Middle frontal gyrus (tissue), 1 donor: ENCODE measurements at regions not wholly inside any gene's neighbourhood (a gene's known extent, or its start where the extent isn't known, plus 50 kb on each side); places are given as distances from the start of the nearest gene placed in this dataset.

ENCODE experiments used
- DNase-seq: peaks from one replicate; pipeline ENCODE4 v3.0.0-alpha.2; 2015; ENCODE audit warnings: low spot score; ENCODE audit errors: extremely low spot score

DNA sequence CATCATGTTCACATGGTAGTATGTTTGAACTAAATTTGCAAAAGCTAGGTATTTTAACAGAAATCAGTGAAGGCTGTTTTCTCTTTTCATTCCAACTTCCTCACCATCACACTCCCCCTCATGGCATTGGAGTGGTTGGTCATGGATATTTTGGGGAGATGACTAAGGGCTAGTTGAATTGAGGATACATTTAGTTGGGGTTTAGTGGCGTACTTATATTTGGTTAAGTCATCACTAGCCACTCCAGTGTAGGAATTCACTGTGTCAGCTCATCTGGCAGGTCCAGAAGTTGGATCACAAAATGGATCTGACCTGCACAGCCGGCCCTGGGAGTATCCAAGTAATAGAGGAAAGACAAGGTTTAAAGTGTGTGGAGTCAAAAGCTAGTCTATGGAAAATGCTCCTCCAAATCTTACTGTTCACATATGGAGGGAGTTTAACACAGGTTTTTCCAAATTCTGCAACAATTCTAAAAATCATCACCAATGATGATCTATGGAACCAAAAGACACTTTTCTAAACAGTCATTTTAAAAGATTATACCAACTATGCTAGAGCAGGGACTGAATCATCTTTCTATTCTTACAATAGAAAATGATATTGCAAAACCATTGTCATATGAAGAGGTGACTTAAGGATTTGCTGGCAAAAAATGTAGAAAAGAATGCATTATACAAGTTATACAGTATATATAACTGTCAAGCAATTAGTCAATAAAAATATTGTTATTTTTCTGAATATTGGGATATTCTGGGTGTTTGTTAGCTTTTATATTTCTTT is 247.8 kb upstream of the PEX5L start:
- DNase-seq = no peak

- DNase-seq = no peak
Observed at GRCh38 chr3:180287703-180288102, 251.0 kb upstream of the PEX5L start.

- no peak for DNase-seq
Observed at GRCh38 chr3:180288816-180289215, 252.1 kb upstream of the PEX5L start.

GRCh38 chr3:180290300-180290699 is 253.6 kb upstream of the PEX5L start:
- DNase-seq = no peak

DNA sequence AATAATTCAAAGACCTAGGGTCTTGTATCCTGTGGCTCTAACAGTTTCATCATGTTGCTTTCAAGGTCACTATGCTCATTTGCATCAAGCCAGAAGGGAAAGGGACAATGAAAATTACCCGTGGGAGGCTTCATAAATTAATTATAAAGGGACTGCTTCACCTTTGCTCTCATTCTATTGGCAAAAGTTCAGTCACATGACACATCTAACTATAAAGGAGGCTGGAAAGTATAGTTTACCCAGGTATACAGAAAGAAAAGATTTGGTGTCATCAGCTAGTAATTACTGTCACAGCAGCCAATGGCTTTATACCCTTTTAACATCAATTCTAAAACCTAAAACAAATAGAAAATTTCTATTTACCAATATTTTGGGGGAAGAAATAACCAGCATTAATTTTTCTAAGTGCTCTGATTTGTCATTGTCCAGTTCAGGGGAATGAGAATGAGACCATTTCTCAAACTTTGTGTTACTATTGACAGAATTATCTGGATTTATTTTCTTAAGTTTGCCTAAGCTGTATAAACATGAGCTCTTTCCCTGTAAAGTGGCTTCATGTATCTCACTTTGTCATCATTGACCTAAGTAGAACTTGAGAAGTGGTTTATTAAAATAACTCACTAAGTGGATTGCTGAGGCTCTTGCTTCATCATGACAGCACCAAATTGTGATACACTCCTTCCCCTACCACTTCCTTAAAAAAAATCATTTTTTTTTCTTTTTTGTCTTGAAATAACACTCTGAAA is 257.7 kb upstream of the PEX5L start:
- no peak for DNase-seq

DNA sequence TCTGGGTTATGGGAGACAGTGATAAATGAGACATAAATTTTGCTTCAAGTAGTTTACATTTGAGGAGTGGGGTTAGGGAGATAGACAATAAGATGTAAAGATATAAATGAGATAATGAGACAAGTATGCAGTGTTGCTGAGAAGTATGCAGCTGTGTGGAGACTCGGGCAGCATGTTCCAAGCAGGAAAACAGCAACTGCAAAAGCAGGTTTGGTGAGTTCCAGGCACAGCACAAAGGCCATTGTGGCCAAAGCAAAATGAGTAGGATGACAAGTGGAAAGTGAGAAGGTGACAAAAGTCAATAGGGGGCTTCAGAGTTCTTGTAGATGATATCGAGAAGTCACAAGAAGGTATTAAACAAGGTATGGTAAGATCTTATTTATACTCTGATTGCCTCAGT is 259.1 kb upstream of the PEX5L start:
- no peak for DNase-seq

GRCh38 chr3:180296971-180297370 is 260.2 kb upstream of the PEX5L start:
- DNase-seq = no peak

DNA sequence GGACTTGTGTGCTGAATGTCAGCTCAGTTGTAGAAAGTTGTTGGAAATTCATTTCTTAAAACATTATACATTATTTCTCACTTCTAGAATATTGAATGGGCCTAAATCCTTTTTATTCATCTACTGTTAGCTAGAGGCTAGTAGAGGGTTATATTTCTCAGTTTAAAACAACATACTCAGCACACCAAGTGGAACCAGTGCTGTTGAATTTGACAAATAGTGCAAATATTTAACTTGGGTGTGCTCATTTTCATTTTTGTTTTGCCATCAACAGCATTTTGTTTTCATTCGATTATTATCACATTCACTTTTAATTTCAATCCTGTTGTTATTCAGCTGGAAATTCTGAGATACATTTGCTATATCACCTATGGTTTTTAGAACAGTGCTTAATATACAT is 269.4 kb upstream of the PEX5L start:
- no peak for DNase-seq

DNA sequence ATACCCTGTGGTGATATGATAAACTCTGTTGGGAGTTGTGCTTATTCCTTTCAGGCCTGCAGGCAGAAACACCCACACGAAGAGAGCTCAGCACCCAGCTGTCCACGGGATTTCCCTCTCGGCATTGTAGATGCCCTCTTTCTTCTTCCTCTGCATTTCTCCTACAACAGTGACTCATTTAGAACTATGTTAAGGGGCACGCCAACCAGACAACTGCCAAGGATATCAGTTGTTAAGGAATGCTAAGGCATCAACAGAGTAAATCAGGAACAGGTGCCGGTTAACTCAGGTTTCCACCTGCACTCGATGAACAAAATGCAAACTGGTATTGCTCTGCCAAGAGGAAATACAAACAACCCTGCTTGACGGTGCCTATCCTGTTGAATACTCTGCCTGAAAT is 270.0 kb upstream of the PEX5L start:
- DNase-seq = no peak

DNA sequence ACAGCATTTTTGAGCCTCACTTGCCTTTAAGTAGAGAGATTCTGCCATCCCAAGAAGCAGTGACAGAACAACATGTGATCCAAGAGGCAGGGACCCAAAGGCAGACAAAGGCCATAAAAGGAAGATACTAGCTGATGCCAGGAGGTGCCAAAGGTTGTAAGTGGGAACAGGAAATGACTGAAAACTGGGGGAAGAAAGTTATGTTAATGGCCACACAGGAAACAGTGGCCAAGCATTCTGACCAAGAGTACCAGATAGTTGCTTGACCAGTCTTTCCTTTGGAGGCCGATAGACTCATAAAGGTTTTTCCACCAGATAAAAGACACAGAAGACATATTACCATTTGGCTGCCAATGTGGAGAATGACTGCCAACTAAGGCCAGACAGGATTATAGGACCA is 274.5 kb upstream of the PEX5L start:
- DNase-seq = no peak

DNA sequence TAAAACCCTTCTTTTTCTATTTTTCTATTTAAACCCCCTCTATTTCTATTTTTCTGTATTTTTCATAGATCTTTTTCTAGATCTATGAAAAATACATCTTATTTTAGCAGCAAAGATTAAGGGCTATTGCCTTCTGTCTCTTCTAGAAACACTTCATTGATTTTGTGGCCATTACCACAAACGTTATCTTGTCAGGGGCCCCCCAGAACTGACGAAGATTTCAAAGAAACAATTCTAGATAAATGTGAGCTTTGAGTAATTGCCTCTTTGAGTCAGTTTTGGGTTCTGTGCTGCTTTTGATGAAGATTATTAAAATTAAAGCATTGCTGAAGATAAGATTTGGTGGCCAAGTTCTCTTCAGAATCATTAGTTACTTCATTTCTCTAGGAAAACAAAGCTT is 279.6 kb upstream of the PEX5L start:
- no peak for DNase-seq

GRCh38 chr3:180319461-180319860 is 282.5 kb upstream of the TTC14 start:
- DNase-seq = no peak

DNA sequence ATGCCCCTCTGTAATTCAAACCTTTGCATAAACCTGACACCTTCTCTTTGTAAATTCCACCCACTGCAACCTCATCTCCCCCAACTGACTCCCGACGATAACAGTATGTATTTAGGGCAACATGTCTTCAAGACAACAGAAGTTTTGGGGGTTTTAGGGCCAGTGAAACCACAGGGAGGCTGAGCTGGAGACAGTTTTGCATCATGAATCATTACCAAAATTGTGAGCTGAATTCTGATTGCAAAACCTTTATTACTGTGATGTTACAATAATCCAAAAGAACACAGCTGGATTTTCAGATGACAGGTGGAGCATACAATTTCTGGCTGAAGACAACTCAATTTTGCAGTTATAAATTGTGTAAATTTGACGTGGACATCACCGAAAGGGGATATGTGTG is 281.3 kb upstream of the TTC14 start:
- no peak for DNase-seq

GRCh38 chr3:180321534-180321933 is 280.4 kb upstream of the TTC14 start:
- no peak for DNase-seq

GRCh38 chr3:180322829-180323228 is 279.1 kb upstream of the TTC14 start:
- DNase-seq = no peak

GRCh38 chr3:180324791-180325190 is 277.2 kb upstream of the TTC14 start:
- no peak for DNase-seq

- no peak for DNase-seq
Observed at GRCh38 chr3:180325533-180325932, 276.4 kb upstream of the TTC14 start.

GRCh38 chr3:180325958-180326357 is 276.0 kb upstream of the TTC14 start:
- DNase-seq = no peak

DNA sequence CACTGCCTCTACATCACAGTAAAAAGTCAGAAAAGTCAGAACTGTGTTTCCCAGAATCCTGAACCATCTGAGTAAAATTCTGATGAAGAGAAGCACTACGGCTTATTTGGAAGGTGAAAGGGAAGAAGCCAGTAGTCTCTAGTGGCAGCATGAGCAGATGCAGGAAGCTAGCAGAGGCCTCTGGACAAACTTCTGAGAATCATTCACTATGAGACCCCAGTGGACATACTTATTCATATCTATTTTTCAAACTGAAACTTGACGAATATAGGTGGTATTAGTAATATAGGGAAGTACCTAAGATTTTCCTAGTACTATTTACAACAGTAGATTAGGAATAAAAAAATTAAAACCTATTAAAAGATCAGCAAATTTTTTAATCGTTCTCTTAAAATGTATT is 272.8 kb upstream of the TTC14 start:
- DNase-seq = no peak

- DNase-seq = no peak
Observed at GRCh38 chr3:180329847-180330246, 272.1 kb upstream of the TTC14 start.

- no peak for DNase-seq
Observed at GRCh38 chr3:180330440-180330839, 271.5 kb upstream of the TTC14 start.

DNA sequence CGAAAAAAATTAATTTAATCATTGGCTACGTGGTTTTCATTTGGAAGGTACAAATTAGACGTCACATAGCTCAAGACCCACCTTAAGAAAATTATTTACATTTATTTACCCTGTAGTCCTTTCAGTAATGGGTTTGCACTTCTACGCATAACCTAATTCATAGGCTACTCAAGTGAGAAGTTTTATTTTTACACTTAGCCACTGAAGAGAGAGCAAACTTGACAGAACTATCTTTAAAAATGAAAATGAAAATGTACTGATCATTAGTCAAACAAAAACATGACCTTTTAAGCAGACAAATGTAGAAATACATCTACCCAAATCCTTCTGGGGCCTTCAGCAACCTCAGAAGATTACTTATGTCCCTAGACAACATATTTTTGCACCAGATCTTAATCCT is 269.4 kb upstream of the TTC14 start:
- DNase-seq = no peak

DNA sequence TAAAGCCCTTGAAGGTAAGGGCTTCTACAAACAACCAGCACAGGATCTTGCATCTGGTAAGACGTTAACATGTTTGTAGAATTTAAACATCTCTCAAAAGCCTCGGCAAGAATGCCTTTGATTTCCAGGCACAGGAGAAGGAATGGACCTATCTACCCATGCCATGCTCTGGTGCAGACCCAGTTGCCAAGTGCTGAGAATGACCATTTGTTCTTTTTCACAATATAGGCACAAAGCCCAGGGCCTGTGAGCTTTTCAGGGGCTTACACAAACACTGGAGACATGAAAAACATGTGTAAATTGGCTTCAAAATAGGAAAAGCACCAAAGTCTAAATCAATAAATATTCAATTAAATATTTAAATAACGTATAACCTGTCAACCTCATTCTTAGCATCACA is 266.9 kb upstream of the TTC14 start:
- peak; percentile 20 for DNase-seq
